HG03460 (cell line): ENCODE measurements at regions not wholly inside any gene's neighbourhood (a gene's known extent, or its start where the extent isn't known, plus 50 kb on each side); places are given as distances from the start of the nearest gene placed in this dataset.

Experiments
- ATAC-seq: cut with Tn5 transposase; IDR thresholded peaks from one replicate; pipeline ENCODE4 v1.9.1; 2021; ENCODE audit not compliant: unreplicated experiment

DNA sequence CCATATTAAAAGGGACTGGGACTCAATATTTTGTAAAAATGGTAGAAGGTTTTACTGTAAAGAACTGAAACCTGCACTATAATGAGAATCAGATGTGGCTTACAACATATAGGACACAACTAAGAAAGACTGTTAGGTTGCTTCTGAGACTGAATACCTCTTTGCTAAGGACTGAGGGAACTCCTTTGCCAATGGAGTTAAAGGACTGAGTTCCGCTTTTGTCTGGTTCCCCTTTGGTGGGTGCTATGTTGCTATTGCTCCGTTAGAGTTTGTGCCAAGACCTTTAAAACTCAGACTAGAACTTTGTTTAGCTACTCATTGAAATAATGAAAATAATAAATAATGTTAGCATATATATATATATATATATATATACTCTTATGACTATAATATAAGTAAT lies 147.8 kb upstream of the KCNMB2 start:
- no peak for ATAC-seq

GRCh38 chr3:178389258-178389657 lies 147.0 kb upstream of the KCNMB2 start:
- no peak for ATAC-seq

- ATAC-seq: no peak
These were observed 143.7 kb upstream of the KCNMB2 start for GRCh38 chr3:178392511-178392926.

DNA sequence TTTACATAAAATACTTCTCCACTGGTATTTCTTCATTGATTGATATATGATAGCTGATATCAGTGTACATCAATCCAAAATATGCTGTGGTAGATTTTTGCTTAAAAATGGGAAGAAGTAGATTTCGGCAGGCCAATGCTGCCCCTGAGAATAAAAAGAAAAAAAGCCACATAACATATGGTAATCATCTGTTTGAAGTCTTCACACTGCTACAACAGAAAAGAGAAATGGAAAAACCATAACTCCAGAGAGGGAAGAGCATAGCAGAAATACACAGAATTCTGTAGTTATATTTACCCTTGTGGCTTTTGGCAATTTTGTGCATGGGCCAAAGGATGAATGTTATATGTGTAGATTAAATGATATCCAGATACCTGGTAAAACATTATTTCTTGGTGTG lies 143.1 kb upstream of the KCNMB2 start:
- ATAC-seq: no peak

- ATAC-seq: no peak
These were observed 142.4 kb upstream of the KCNMB2 start for GRCh38 chr3:178393824-178394223.

- no peak for ATAC-seq
These were observed 139.9 kb upstream of the KCNMB2 start for GRCh38 chr3:178396318-178396717.

DNA sequence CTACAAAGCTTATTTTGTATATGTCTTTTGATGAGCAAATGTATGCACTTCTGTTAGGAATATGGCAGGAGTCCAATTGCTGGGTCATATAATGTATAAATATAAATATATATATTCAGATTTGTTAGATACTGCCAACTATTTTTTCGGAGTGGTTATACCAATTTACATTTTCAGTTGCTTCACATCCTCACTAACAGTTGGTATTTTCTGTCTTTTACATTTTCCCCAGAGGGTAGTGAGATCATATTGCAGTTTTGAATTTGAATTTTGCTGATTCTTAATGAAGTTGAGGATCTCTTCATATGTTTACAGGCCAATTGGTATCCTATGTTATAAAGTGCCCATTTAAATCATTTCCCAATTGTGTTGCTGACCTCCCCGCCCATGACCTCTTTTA lies 139.0 kb upstream of the KCNMB2 start:
- ATAC-seq: no peak

DNA sequence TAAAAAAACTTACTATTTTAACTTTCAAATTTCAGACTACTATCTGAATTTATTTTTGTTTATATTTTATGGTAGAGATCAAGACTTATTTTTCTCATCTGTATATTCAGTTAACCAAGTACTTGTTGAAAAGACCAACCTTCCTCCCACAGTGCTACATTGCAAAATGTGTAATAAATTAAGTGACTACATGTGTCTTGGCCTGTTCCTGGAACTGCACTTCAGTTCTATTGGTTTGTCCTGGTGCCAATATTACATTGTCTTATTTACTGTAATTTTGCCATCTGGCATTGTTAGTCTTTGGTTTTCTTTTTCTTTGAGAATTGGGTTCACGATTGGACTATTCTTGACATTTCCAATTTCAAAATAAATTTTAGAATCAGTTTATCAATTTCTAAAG lies 138.4 kb upstream of the KCNMB2 start:
- ATAC-seq: no peak

DNA sequence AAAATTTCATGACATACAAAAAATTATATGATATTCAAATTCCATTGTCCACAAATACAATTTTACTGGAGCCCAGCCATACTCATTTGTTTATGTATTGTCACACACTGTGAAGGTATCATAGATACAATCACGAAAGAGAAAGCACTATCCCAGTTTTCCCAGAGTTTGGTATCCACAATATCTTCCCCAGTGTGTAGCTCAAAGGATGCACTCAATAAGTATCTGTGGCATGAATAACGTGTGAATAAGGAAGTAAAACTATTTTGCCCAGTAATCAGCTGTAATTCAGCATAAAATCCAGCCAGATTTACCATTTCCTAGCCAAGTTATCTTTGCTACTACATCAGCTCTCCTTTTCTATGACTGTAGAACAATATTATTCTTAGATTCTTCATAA lies 131.3 kb upstream of the KCNMB2 start:
- ATAC-seq: no peak

GRCh38 chr3:178405531-178405930 lies 130.7 kb upstream of the KCNMB2 start:
- no peak for ATAC-seq

DNA sequence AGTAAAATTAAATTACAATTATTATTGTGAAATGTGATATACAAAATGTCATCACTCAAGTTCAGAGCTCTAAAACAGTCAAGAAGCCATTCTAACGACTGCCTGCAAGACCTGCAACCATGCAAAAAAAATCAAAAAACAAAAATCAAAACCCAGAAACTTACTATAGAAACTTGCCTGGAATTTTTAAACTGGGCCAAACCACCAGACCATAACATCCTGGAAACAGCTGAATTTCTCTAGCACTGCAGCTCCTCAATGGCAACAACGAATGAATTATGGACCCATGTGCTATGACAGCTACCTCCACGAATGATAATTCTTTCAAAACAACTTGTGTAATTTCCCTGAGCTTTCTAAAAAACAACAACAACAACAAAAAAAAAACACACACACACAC lies 130.0 kb upstream of the KCNMB2 start:
- ATAC-seq: no peak

GRCh38 chr3:178415384-178415783 lies 120.9 kb upstream of the KCNMB2 start:
- ATAC-seq: no peak

DNA sequence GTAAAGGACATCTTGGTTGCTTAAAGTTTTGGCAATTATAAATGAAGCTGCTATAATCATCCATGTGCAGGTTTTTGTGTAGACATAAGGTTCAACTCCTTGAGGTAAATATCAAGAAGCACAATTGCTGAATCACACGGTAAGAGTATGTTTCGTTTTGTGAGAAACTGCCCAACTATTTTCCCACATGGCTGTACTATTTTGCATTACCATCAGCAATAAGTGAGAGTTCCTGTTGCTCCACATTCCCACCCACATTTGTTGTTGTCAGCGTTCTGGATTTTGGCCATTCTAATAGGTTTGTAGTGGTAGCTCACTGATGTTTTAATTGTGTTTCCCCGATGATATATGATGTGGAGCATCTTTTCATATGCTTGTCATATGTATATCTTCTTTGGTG lies 118.5 kb upstream of the KCNMB2 start:
- ATAC-seq: no peak

DNA sequence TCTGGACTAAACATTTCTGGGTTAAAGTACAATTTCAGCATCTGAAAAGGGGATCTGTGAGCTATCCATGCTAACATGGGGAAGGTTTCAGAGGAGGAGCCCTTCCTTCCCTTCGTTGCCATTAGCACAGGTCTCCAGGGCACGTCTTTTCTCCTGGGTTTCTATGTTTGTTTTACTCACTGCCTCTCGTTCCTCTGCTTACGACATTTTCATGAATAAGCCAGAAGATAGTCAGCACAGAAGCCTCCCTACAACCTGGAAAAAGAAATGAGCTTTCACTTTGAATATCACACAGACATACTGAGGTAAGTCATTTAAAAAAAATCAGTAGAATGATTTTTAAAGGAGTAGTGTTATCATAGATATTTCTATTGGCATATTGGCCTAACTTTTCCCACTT lies 117.2 kb upstream of the KCNMB2 start:
- ATAC-seq: no peak

- ATAC-seq: no peak
These were observed 116.2 kb upstream of the KCNMB2 start for GRCh38 chr3:178420033-178420432.

DNA sequence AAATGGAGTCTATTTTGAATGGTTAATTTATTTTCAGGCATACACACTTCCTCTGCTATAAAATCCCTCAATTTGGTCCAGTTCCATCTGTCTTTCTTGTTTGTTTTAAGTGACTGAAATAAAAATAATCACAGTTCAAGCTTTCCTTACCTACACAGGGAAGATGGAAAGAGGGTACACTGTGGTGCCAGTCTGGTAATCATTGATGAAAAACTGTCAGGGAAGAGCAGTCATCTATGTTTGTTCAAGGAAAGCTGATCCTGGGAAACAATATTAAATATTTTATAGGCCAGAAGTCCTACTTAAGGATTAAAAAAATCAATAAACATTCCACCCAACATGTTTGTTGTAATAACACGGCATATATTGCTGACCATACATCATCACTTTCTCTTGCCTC lies 115.2 kb upstream of the KCNMB2 start:
- ATAC-seq: no peak

DNA sequence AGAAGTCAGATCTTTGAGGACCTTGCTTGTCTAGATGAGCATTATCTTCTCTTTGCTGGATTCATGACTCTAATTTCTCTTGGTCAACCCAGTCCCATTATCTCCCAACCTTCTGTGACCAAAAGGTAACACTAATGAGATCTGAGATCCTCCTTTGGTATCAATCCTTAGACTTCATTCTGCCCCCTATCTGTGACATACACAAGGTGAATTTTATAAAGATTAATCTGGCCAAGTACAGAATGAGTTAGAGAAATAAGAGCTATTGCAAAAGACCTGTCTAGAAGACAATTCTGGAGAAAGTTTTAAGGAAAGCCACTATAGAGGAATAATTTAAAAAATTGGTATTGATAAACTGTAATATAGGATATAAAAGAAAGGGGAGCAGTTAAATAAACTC lies 113.8 kb upstream of the KCNMB2 start:
- ATAC-seq: no peak

DNA sequence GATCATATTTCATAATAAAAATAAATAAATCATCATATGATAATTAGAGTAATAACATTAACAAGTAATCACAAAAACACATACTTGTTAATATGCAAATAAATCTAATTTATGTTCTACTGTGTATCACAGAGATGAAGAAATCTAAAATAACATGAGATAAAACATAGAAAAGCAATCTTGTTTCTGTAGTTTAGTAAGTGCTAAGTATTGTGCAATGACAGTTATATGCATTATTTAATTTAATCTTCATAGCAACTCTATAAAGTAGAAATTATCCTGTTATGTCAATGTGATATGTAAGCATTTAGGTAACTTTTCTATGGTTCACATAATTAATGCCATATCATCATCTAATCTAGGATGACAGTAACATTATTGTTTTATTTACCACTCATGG lies 108.2 kb upstream of the KCNMB2 start:
- ATAC-seq: no peak

DNA sequence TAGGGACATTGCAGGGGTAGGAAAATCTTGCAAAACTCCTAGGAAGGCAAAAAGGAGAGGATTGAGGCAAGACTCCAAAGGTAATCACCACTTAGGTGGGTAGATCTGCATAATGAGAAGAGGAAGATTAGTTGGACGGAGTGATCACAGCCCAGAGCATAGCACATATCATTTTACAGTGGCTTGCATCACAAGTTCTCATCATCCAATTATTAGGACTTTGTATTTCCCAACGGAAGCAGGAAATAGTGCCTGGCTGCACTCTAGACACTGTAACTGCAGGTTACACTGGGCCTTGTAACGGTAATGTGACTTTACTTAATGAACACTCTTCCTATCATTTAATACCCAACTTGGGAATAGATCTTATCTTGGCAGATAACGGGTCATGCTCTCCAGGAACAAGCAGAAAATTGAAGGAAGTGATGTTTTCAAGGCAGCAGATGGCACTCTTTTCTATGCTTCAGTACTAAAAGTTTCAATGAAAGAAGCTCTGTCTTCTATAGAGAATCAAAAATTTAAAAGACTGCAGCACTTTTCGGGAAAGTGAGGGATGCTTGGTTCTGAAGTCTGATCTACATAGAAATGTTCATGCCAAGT lies 101.9 kb upstream of the KCNMB2 start:
- no peak for ATAC-seq

- no peak for ATAC-seq
These were observed 100.7 kb upstream of the KCNMB2 start for GRCh38 chr3:178435575-178435974.

- ATAC-seq: peak; percentile 47
These were observed 99.5 kb upstream of the KCNMB2 start for GRCh38 chr3:178436773-178437172.

- ATAC-seq: no peak
These were observed 99.0 kb upstream of the KCNMB2 start for GRCh38 chr3:178437236-178437635.

- no peak for ATAC-seq
These were observed 96.7 kb upstream of the KCNMB2 start for GRCh38 chr3:178439504-178439903.

- ATAC-seq: no peak
These were observed 96.2 kb upstream of the KCNMB2 start for GRCh38 chr3:178440043-178440442.
